Heart right ventricle (tissue), 16 donors: ENCODE measurements at regions not wholly inside any gene's neighbourhood (a gene's known extent, or its start where the extent isn't known, plus 50 kb on each side); places are given as distances from the start of the nearest gene placed in this dataset.

Source experiments
- ATAC-seq, 8 donors: fragments of 200-7000 bp; cut with Tn5 transposase; one replicate each; pipeline ENCODE4 v1.9.1; 2020; ENCODE audit warnings: mild to moderate bottlenecking in 8 of 8, moderate library complexity in 8 of 8, moderate number of reproducible peaks in 1 of 8
- DNase-seq, 2 donors: peaks; one replicate each; pipeline ENCODE4 v3.0.0-alpha.2; 2020
- H3K27ac ChIP-seq, 10 donors: fragments of 200-600 bp; sonication (generic) in 2 of 10; one replicate each; pipeline versions ENCODE4 v1.5.0 to v1.8.0; 2020 to 2022; ENCODE audit warnings: mild to moderate bottlenecking in 3 of 10
- H3K27me3 ChIP-seq, 7 donors: fragments of 200-600 bp; one replicate each; pipeline ENCODE4 v1.8.0; 2021 to 2022; ENCODE audit warnings: mild to moderate bottlenecking in 2 of 7
- H3K36me3 ChIP-seq, 9 donors: fragments of 200-600 bp; sonication (generic) in 1 of 9; one replicate each; pipeline versions ENCODE4 v1.5.0 to v1.8.0; 2020 to 2022; ENCODE audit warnings: mild to moderate bottlenecking in 2 of 9
- H3K4me1 ChIP-seq, 9 donors: fragments of 200-600 bp; sonication (generic) in 1 of 9; one replicate each; pipeline versions ENCODE4 v1.5.0 to v1.8.0; 2020 to 2022; ENCODE audit warnings: mild to moderate bottlenecking in 4 of 9
- H3K4me3 ChIP-seq, 10 donors: fragments of 200-600 bp; sonication (generic) in 2 of 10; one replicate each; pipeline versions ENCODE4 v1.5.0 to v1.8.0; 2020 to 2022; ENCODE audit warnings: mild to moderate bottlenecking in 7 of 10, moderate library complexity in 2 of 10
- H3K9me3 ChIP-seq, 11 donors: fragments of 200-600 bp in 10 of 11; sonication (generic) in 2 of 11; one replicate each; pipeline versions ENCODE4 v1.5.0 to v1.8.0; 2013 to 2022; ENCODE audit warnings: mild to moderate bottlenecking in 2 of 11, control low read depth in 1 of 11, moderate library complexity in 1 of 11
- WGBS, 2 donors: extraction: QIAGEN DNeasy Blood & Tissue Kit; methylation state at CpG; one replicate each; pipeline ENCODE4 v1.1.7; 2013; ENCODE audit warnings: inconsistent platforms in 1 of 2; 5-methylcytosine and 5-hydroxymethylcytosine counted together
- intact Hi-C, 10 donors: fragments of 100-400 bp; cut with DNase I; formaldehyde crosslinking; loops; one replicate each; pipeline versions ENCODE4 v1.11.1 to v1.14.2; 2022
- TF ChIP-seq, protein P1 (sequence below), 9 donors: fragments of 200-600 bp; sonication (generic) in 2 of 9; IDR thresholded peaks; one replicate each; pipeline versions ENCODE4 v1.5.0 to v1.8.0; 2021 to 2022; ENCODE audit warnings: antibody characterized with exemption in 9 of 9, mild to moderate bottlenecking in 5 of 9, moderate library complexity in 1 of 9
- donor health status: Arrhythmogenic right ventricular cardiomyopathy.
- donor health status: ischemic (EF 13 %, LVEDD 7.1; RV severe dilation, severe dysfunction).
- donor health status: healthy with polysubstance abuse.
- donor health status: DM: no; HTN: yes; CAD: no.
- donor health status: DM: no; HTN: no; CAD: no.
- donor health status: ischemic (EF 25% LVEDD 6.9; RV normal size, moderate dysfunction).
- donor health status: ischemic (EF 25% LVEDD 5.7; RV mildly dilated, moderate dysfunction).
- donor health status: healthy.
- donor health status: DM: yes; HTN: yes; CAD: no.
- donor health status: Ischemic cardiomyopathy.
- donor health status: ischemic (EF 35%, LVEDD 5.7; RV mildly dilated, moderate dysfunction).
- donor health status: nonischemic (EF 11% LVEDD 7.7; RV severe dilation, severe dysfunction).
- donor health status: DM: yes; HTN: yes; CAD: no.
- donor health status: PGD.
- donor health status: ischemic (EF 29% LVEDD 5.4; RV normal size, mild dysfunction).
- donor health status: nonischemic (EF 23%, LVEDD 6.1; RV moderate dilation, normal function).

DNA sequence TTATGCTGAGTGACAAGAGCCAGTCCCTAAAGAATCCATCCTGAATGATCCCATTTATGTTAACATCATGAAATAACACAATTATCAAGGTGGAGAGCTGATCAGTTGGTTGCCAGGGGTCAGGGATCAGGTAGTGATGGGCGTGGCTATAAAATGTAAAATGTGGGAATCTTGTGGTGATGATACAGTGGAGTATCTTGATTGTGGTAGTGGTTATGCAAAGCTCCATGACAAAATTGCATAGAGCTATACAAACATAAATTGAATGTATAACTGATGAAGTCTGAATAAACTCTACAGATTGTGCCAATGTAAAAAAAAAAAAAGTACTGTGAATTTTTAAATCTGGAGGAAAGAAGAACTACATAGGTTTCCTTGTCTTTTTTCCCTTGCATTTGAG lies 104.6 kb upstream of the SPATA31C2 start:
- no peaks in the 10 kb centered on the region for H3K4me1 ChIP-seq
- no peaks in the 10 kb centered on the region for H3K27me3 ChIP-seq
- WGBS, 2 donors, result 85 to 89% methylated on average over 1 of the region's 1 CpG
- DNase-seq (no peak), ATAC-seq (no peak)
- no peak overlapping the region for H3K4me3 ChIP-seq
- H3K27ac ChIP-seq, result no peak overlapping the region
- TF ChIP-seq, protein P1, sequence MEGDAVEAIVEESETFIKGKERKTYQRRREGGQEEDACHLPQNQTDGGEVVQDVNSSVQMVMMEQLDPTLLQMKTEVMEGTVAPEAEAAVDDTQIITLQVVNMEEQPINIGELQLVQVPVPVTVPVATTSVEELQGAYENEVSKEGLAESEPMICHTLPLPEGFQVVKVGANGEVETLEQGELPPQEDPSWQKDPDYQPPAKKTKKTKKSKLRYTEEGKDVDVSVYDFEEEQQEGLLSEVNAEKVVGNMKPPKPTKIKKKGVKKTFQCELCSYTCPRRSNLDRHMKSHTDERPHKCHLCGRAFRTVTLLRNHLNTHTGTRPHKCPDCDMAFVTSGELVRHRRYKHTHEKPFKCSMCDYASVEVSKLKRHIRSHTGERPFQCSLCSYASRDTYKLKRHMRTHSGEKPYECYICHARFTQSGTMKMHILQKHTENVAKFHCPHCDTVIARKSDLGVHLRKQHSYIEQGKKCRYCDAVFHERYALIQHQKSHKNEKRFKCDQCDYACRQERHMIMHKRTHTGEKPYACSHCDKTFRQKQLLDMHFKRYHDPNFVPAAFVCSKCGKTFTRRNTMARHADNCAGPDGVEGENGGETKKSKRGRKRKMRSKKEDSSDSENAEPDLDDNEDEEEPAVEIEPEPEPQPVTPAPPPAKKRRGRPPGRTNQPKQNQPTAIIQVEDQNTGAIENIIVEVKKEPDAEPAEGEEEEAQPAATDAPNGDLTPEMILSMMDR (IDR thresholded peaks at IDR 0.05), result no peak
- H3K36me3 ChIP-seq, result no peaks in the 10 kb centered on the region
- intact Hi-C loops, result no loop called here
- no peaks in the 10 kb centered on the region for H3K9me3 ChIP-seq

DNA sequence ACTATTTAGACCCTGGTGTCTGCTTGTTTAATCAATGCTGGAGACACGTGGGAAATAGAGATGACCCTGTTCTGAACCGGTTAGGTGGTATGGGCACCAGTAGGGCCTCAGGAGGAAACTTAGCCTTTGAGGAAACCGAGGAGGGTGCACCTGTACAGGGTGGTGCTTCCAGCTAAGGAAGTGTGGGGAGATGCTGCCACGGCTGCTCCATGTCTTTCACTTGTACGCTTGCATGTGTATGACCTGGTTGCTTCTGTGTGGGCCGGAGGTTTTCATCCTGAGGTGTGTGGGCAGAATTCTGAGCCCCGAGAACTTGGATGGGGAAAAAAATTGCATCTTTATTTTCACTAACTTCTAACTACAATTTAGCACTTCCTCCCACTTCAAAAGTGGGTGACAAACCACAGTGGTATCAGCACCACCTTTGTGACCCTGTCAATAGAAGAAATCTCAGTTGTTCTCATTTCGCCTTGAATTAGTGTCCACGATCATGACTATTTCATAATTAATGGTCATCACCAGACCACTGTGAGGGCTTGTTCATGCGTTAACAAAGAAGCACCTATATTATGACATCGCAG lies 99.8 kb upstream of the SPATA31C2 start:
- no peaks in the 10 kb centered on the region for H3K27me3 ChIP-seq
- WGBS, 2 donors, result 83 to 90% methylated on average over 11 of the region's 11 CpGs
- no peaks in the 10 kb centered on the region for H3K36me3 ChIP-seq
- no peak overlapping the region for H3K4me3 ChIP-seq
- H3K4me1 ChIP-seq, result peaks cover 0 to 12% (median 8%) of the 10 kb centered on the region in 9 donors
- ATAC-seq, result no peak
- intact Hi-C loops, result no loop called here
- DNase-seq, result no peak
- TF ChIP-seq, protein P1 (IDR thresholded peaks at IDR 0.05), result no peak
- no peaks in the 10 kb centered on the region for H3K9me3 ChIP-seq
- H3K27ac ChIP-seq, result no peak overlapping the region

DNA sequence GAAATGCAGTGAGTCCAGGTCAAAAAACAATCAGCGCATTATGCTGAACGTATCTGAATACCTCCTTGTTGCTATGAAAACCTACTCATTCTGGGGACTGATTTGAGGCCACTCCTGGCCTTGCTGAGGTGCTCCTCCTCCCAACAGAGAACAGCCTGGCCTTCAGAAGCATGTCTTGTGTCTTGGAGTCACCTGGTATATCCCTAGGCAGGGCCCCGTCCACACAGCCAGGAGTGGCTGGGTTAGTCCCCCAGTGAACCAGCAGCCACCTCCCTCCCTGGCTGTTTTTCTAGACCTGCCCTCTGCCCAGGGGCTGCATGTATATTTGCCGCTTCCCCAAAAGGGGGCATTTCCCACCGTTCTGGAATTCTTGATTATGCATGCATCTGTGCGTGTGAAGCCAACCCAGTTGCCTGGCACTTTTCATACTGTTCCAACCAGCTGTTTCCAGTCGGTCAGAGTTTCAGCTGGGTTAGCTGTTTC lies 99.2 kb upstream of the SPATA31C2 start:
- no peak for ATAC-seq
- no peaks in the 10 kb centered on the region for H3K36me3 ChIP-seq
- peaks cover 0 to 12% (median 8%) of the 10 kb centered on the region in 9 donors for H3K4me1 ChIP-seq
- intact Hi-C loops, result no loop called here
- no peak overlapping the region for H3K4me3 ChIP-seq
- no peak overlapping the region for H3K27ac ChIP-seq
- H3K27me3 ChIP-seq, result no peaks in the 10 kb centered on the region
- TF ChIP-seq, protein P1 (IDR thresholded peaks at IDR 0.05), result no peak
- 57 to 65% methylated on average over 7 of the region's 7 CpGs for WGBS, 2 donors
- DNase-seq, result no peak
- H3K9me3 ChIP-seq, result peaks cover 0 to 1% (median 0%) of the 10 kb centered on the region in 11 donors

DNA sequence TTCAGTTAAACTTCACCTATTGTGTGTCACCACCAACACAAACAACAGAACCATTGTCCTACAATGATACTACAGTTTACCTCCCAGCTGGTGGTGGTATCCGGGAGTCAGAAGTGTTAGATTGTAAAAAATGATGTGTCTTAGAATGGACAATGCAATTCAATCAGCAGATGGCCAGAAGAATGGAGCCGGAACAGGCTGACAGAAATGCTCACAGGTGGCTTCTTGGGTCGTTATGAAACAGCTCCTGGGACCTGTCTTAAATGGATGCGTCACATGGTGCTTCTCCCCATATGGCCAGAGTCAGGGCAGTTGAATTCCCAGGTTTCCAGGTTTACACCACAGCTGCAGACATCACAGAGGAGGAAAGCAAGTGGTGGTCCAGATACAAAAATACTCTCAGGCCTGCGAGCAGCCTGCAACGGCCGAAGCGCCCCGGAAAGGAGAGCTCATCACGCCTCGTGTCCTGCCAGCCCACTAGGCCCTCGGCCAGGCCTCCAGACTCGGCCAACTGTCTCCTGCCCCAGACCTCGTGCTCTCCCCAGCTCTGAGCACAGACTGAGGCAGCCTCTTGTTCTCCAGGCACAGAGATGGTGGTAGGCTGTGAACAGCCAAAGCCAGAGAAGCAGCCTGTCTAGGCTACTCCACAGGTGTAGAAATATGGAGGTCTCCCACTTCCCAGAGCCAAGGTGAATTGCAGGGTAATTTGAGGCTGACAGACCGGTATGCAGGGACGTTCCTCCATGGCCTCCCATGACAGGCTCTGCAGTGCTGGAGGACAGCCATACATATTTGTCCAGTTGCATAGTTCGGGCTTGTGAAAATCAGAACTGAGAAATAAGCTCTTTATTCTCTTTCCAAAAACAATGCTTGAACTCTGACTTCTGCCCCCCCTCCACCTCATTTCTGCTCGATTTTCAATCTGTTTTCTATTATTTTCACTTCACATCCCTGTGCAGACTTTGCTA lies 98.5 kb upstream of the SPATA31C2 start:
- WGBS, 2 donors, result 43 to 44% methylated on average over 18 of the region's 18 CpGs
- H3K4me3 ChIP-seq, result no peak overlapping the region
- peak; percentile 44 to 56 for DNase-seq
- H3K27me3 ChIP-seq, result no peaks in the 10 kb centered on the region
- H3K9me3 ChIP-seq, result peaks cover 0 to 8% (median 0%) of the 10 kb centered on the region in 11 donors
- intact Hi-C loops, result no loop called here
- peaks cover 0 to 12% (median 8%) of the 10 kb centered on the region in 9 donors for H3K4me1 ChIP-seq
- peak; percentile 53 to 93 (median 82) for ATAC-seq
- no peaks in the 10 kb centered on the region for H3K36me3 ChIP-seq
- TF ChIP-seq, protein P1 (IDR thresholded peaks at IDR 0.05), result no peak
- H3K27ac ChIP-seq, result no peak overlapping the region
